ENCODE measurements at regions not wholly inside any gene's neighbourhood (a gene's known extent, or its start where the extent isn't known, plus 50 kb on each side); places are given as distances from the start of the nearest gene placed in this dataset.

- peak overlapping the region in 1 of 3 donors; percentile 1 for H3K27ac ChIP-seq
- H3K4me3 ChIP-seq = no peak overlapping the region
- TF ChIP-seq CTCF (IDR thresholded peaks at IDR 0.05) (no peak), POLR2A (IDR thresholded peaks at IDR 0.05) (no peak)
- ATAC-seq = no peak
- intact Hi-C loops (cut with DNase I) = no loop called here
- no peaks in the 10 kb centered on the region for H3K27me3 ChIP-seq
- H3K36me3 ChIP-seq = no peaks in the 10 kb centered on the region
- DNase-seq = no peak
- no peaks in the 10 kb centered on the region for H3K4me1 ChIP-seq
- no peaks in the 10 kb centered on the region for H3K9me3 ChIP-seq
- 33% methylated on average over 5 of the region's 6 CpGs for WGBS (ENCODE audit: insufficient coverage, low coverage, low lambda C conversion rate, missing lambda C conversion rate)
Observed at GRCh38 chr6:1124885-1125284, 187.0 kb upstream of the FOXQ1 start.

GRCh38 chr6:1123386-1124375 lies 188.2 kb upstream of the FOXQ1 start:
- Histone ChIP-seq H3K27me3 (no peaks in the 10 kb centered on the region), H3K27ac (peak overlapping the region in 1 of 3 donors; percentile 1), H3K4me3 (no peak overlapping the region), H3K9me3 (no peaks in the 10 kb centered on the region), H3K4me1 (no peaks in the 10 kb centered on the region), H3K36me3 (no peaks in the 10 kb centered on the region)
- DNase-seq = no peak
- intact Hi-C loops (cut with DNase I) = no loop called here
- TF ChIP-seq POLR2A (IDR thresholded peaks at IDR 0.05) (no peak), CTCF (IDR thresholded peaks at IDR 0.05) (no peak)
- 47% methylated on average over 4 of the region's 5 CpGs for WGBS (ENCODE audit: insufficient coverage, low coverage, low lambda C conversion rate, missing lambda C conversion rate)
- ATAC-seq = peak; percentile 42 to 92 (median 68)

GRCh38 chr6:1122083-1122482 lies 189.8 kb upstream of the FOXQ1 start:
- ATAC-seq (no peak), DNase-seq (no peak)

GRCh38 chr6:1118287-1118647 lies 193.6 kb upstream of the FOXQ1 start:
- Histone ChIP-seq H3K36me3 (no peaks in the 10 kb centered on the region), H3K4me1 (peaks cover 0 to 14% (median 0%) of the 10 kb centered on the region in 4 donors), H3K9me3 (no peaks in the 10 kb centered on the region), H3K27ac (no peak overlapping the region), H3K4me3 (no peak overlapping the region), H3K27me3 (no peaks in the 10 kb centered on the region)
- ATAC-seq (peak in 3 of 4 donors; percentile 45 to 87 (median 78)), DNase-seq (no peak)
- WGBS (ENCODE audit: insufficient coverage, low coverage, low lambda C conversion rate, missing lambda C conversion rate) = 20% methylated on average over 2 of the region's 2 CpGs
- intact Hi-C loops (cut with DNase I) = no loop called here
- no peak for TF ChIP-seq CTCF (IDR thresholded peaks at IDR 0.05)
- TF ChIP-seq POLR2A (IDR thresholded peaks at IDR 0.05) = no peak

More at GRCh38 chr6:1122083-1122482, 189.8 kb upstream of the FOXQ1 start:
- Histone ChIP-seq H3K4me3 (no peak overlapping the region), H3K36me3 (no peaks in the 10 kb centered on the region), H3K27ac (no peak overlapping the region), H3K27me3 (no peaks in the 10 kb centered on the region), H3K4me1 (peaks cover 0 to 14% (median 0%) of the 10 kb centered on the region in 4 donors), H3K9me3 (no peaks in the 10 kb centered on the region)
- 72% methylated on average over 2 of the region's 4 CpGs for WGBS (ENCODE audit: insufficient coverage, low coverage, low lambda C conversion rate, missing lambda C conversion rate)
- TF ChIP-seq CTCF (IDR thresholded peaks at IDR 0.05) (no peak), POLR2A (IDR thresholded peaks at IDR 0.05) (no peak)
- intact Hi-C loops (cut with DNase I) = no loop called here
